ENCODE measurements at regions not wholly inside any gene's neighbourhood (a gene's known extent, or its start where the extent isn't known, plus 50 kb on each side); places are given as distances from the start of the nearest gene placed in this dataset.

DNA sequence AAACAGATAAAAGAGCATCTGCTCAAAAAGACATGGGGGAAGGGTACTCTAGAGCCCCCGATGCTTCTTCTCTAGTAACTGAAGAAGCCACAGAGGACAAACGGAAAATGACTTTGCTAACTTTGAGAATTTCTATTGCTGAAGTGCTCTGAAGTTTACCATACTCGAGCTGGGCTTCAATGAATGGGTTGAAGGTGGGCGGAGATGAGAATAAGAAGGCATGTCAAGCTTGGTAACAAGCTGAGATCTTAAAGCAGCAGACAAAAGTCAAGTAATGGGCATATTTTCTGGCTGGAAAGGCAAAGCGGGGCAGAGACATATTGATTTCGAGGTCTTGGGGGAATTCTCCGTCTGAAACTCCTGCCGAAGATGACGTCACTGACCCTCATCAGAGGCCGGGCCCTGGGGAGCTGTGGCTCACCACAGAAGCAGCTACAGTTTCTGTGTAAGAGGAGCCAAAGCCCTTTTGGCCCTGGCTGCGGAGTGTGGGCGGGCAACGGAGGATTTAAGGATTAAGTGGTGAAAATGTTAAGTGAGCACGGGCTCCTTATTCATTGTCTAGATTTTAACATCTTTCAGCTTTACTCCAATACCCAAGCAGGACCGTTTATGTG lies 115.8 kb upstream of the SLIT3 start (continued):
- no peak for TF ChIP-seq NRF1 (IDR thresholded peaks at IDR 0.05; ENCODE audit: low read depth, low read length)
- TF ChIP-seq CBX8 (IDR thresholded peaks at IDR 0.05; ENCODE audit: borderline replicate concordance, low read depth, low read length): no peak
- TF ChIP-seq JUN (IDR thresholded peaks at IDR 0.05; ENCODE audit: low read depth, low read length): no peak
- no peak for TF ChIP-seq SIN3A (conservative IDR thresholded peaks at IDR 0.05 in 1 of 2, IDR thresholded peaks at IDR 0.05 in 1 of 2; ENCODE audit: low read depth in 1 of 2, low read length in 2 of 2)
- no peak for TF ChIP-seq MAX (IDR thresholded peaks at IDR 0.05)
- no peak for TF ChIP-seq RAD21 (IDR thresholded peaks at IDR 0.05 in 1 of 2, conservative IDR thresholded peaks at IDR 0.05 in 1 of 2; ENCODE audit: low read depth in 2 of 2, low read length in 2 of 2)
- TF ChIP-seq CHD1 (IDR thresholded peaks at IDR 0.05; ENCODE audit: low read depth, low read length): no peak
- no peak for TF ChIP-seq KDM5A (IDR thresholded peaks at IDR 0.05; ENCODE audit: low read length)

Data from H1 (cell line).